K562 (cell line): ENCODE measurements at regions not wholly inside any gene's neighbourhood (a gene's known extent, or its start where the extent isn't known, plus 50 kb on each side); places are given as distances from the start of the nearest gene placed in this dataset.

Experiments used
- ATAC-seq: fragments of 200-7000 bp; cut with Tn5 transposase; 3 replicates; pipeline ENCODE4 v1.9.1; 2020; ENCODE audit warnings: moderate library complexity
- BruUV-seq: library from RNA; stranded (reverse); fragments of 400-500 nt; replicated peaks from 2 replicates; lab custom pipeline; 2021; lab: Mats Ljungman, UMichigan
- CTCF ChIA-PET: fragments of 300-600 bp; formaldehyde crosslinking; extraction: SDS; loops from one replicate; lab custom pipeline; 2021; ENCODE audit warnings: low intra/inter-chr PET ratio; lab: Yijun Ruan, JAX
- POLR2A ChIA-PET: fragments of 300-600, 350-650 bp; sonication (Branson Sonifier 250); formaldehyde crosslinking; extraction: SDS; loops from one replicate; lab custom pipeline; 2021; ENCODE audit warnings: antibody characterized with exemption, inconsistent platforms; lab: Yijun Ruan, JAX
- DNase-seq, 4 experiments: peaks; one replicate each; pipeline versions ENCODE4 v3.0.0 to v3.0.0-alpha.2; 2011 to 2018; ENCODE audit warnings: low spot score in 3 of 4, mixed read lengths in 3 of 4; ENCODE audit errors: extremely low read depth in 1 of 4
- FAIRE-seq: peaks from 2 replicates; lab custom pipeline; 2011; peaks lifted over from hg19 to GRCh38; lab: Jason Lieb, UNC
- H2AFZ ChIP-seq: 2 replicates; pipeline ENCODE4 v1.6.0; 2011; ENCODE audit warnings: low read depth, low read length, control low read depth, inconsistent platforms
- H3K27ac ChIP-seq: fragments of 200-600 bp; 3 replicates; pipeline ENCODE4 v1.8.0; 2011; ENCODE audit warnings: low read depth, mild to moderate bottlenecking, control low read depth, inconsistent platforms, low read length, moderate library complexity, mixed read lengths; ENCODE audit errors: extremely low read depth
- H3K27me3 ChIP-seq, 2 experiments: fragments of 300-600 bp in 1 of 2; 2 replicates in 1 of 2; 3 replicates in 1 of 2; pipeline versions ENCODE4 v1.6.0 to v1.8.0; 2011; ENCODE audit warnings: inconsistent platforms in 2 of 2, low read length in 2 of 2, mild to moderate bottlenecking in 1 of 2, mixed read lengths in 1 of 2, moderate library complexity in 1 of 2; ENCODE audit not compliant: control insufficient read depth in 2 of 2, insufficient read depth in 2 of 2
- H3K36me3 ChIP-seq: fragments of 300-600 bp; 3 replicates; pipeline ENCODE4 v1.8.0; 2011; ENCODE audit warnings: mild to moderate bottlenecking, low read length, inconsistent platforms; ENCODE audit not compliant: control insufficient read depth, insufficient read depth
- H3K4me1 ChIP-seq, 2 experiments: fragments of 200-600 bp in 1 of 2; replicated peaks in 1 of 2; 2 replicates in 1 of 2; 3 replicates in 1 of 2; pipeline versions ENCODE4 v1.5.1 to v1.8.0; 2011; ENCODE audit warnings: inconsistent platforms in 2 of 2, low read length in 2 of 2, mild to moderate bottlenecking in 1 of 2, mixed read lengths in 1 of 2, moderate library complexity in 1 of 2; ENCODE audit not compliant: control insufficient read depth in 2 of 2, insufficient read depth in 2 of 2
- H3K4me2 ChIP-seq: 2 replicates; pipeline ENCODE4 v1.6.1; 2011; ENCODE audit warnings: low read length, control low read depth, inconsistent platforms, mixed read lengths; ENCODE audit not compliant: insufficient read depth
- H3K4me3 ChIP-seq: fragments of 200-600 bp; sonication (generic), shearing (Covaris generic); 2 replicates; pipeline ENCODE4 v1.5.1; 2016; ENCODE audit warnings: control low read depth, inconsistent platforms
- H3K79me2 ChIP-seq: fragments of 200-600 bp; 3 replicates; pipeline ENCODE4 v1.8.0; 2011; ENCODE audit warnings: low read length, inconsistent platforms; ENCODE audit not compliant: control insufficient read depth, insufficient read depth
- H3K9ac ChIP-seq, 2 experiments: 2 replicates each; pipeline versions ENCODE4 v1.6.0 to v1.6.1; 2011; ENCODE audit warnings: low read depth in 2 of 2, low read length in 2 of 2, control low read depth in 1 of 2, inconsistent platforms in 1 of 2, mild to moderate bottlenecking in 1 of 2, mixed read lengths in 1 of 2; ENCODE audit not compliant: insufficient read depth in 1 of 2
- H3K9me1 ChIP-seq: one replicate; pipeline ENCODE4 v1.6.0; 2011; ENCODE audit warnings: inconsistent platforms, mild to moderate bottlenecking, low read length, moderate library complexity; ENCODE audit not compliant: control insufficient read depth, insufficient read depth
- H3K9me3 ChIP-seq: replicated peaks from 2 replicates; pipeline ENCODE4 v1.5.1; 2011; ENCODE audit warnings: low read depth, low read length, inconsistent platforms; ENCODE audit not compliant: control insufficient read depth, insufficient read depth
- H4K20me1 ChIP-seq: replicated peaks from 2 replicates; pipeline ENCODE4 v1.6.1; 2011; ENCODE audit warnings: low read length, inconsistent platforms, mixed read lengths; ENCODE audit not compliant: control insufficient read depth, insufficient read depth
- POLR2AphosphoS5 ChIP-seq: IDR thresholded peaks from 2 replicates; pipeline ENCODE4 v1.6.1; 2011; ENCODE audit warnings: mild to moderate bottlenecking, low read depth, low read length, moderate library complexity; ENCODE audit not compliant: control insufficient read depth, insufficient read depth
- RAD21 ChIP-seq, 2 experiments: fragments of 250-450 bp in 1 of 2; fragments of 450-650 bp in 1 of 2; sonication (Bioruptor Pico) in 1 of 2; formaldehyde crosslinking in 1 of 2; IDR thresholded peaks in 1 of 2; conservative IDR thresholded peaks in 1 of 2; 2 replicates each; pipeline versions ENCODE4 v1.4.0 to v1.8.0; 2020 to 2022; ENCODE audit warnings: mild to moderate bottlenecking in 2 of 2, moderate library complexity in 1 of 2
- WGBS: fragments of 100-300 bp; shearing (Covaris generic); methylation state at CpG from one replicate; pipeline ENCODE4 v1.1.6; 2016; ENCODE audit warnings: low coverage, mixed read lengths; ENCODE audit not compliant: insufficient coverage; ENCODE audit errors: missing lambda C conversion rate; 5-methylcytosine and 5-hydroxymethylcytosine counted together
- in situ Hi-C: fragments of 300-500 bp; cut with MboI; formaldehyde crosslinking; loops from 4 replicates; pipeline ENCODE4 v1.15.0; 2018; ENCODE audit warnings: inconsistent platforms, mixed read lengths
- intact Hi-C: fragments of 100-400 bp; cut with micrococcal nuclease; formaldehyde crosslinking; loops from 2 replicates; pipeline ENCODE4 v1.14.2; 2022
- TF ChIP-seq, protein P1 (sequence below), 3 experiments: IDR thresholded peaks in 2 of 3; conservative IDR thresholded peaks in 1 of 3; 2 replicates each; pipeline ENCODE4 v1.5.1; 2011 to 2012; ENCODE audit warnings: low read length in 3 of 3, mild to moderate bottlenecking in 3 of 3, control low read depth in 2 of 3, improper control_type of control experiment in 1 of 3, inconsistent platforms in 1 of 3, low read depth in 1 of 3, mixed read lengths in 1 of 3, moderate library complexity in 1 of 3; ENCODE audit not compliant: insufficient read depth in 2 of 3
- TF ChIP-seq, protein P2 (sequence below): fragments of 450-650 bp; IDR thresholded peaks from 2 replicates; pipeline ENCODE4 v1.6.1; 2016

DNA sequence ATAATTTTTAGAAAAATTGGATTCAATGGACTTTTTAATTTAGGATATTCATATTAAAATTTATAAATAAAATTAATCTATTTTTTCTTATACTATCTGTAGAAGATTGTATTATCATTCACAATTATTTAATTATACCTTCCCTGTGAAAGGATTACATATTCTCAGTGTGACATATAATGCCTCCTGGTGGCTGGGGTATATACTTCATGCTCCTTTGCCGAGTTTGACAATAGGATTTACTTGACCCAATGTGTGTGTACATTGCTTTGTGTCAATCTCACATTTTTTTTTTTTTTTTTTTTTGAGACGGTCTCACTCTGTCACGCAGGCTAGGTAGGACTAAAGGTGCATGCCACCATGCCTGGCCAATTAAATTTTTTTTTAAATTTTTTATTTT, 230.0 kb upstream of the CHD6 start:
- H3K4me2 ChIP-seq: no peak overlapping the region
- H3K79me2 ChIP-seq: no peaks in the 10 kb centered on the region
- DNase-seq: peak; percentile 14 to 24 (median 19)
- H3K9me1 ChIP-seq: no peaks in the 10 kb centered on the region
- no peaks in the 10 kb centered on the region for H3K9me3 ChIP-seq
- CTCF ChIA-PET: interaction anchor here (1.1 kb wide), 1 partner anchor 507 kb away, joined by 3 read pairs; no protein-coding TSS in a partner anchor
- no peaks in the 10 kb centered on the region for H3K4me1 ChIP-seq
- in situ Hi-C loops (no loop called here), intact Hi-C loops (loop anchor here (2.0 kb wide), 1 partner anchor 109 kb away; no protein-coding TSS in a partner anchor)
- TF ChIP-seq POLR2AphosphoS5 (no peak), RAD21 (CRISPR knock-in tag; conservative IDR thresholded peaks at IDR 0.05 in 1 of 2, IDR thresholded peaks at IDR 0.05 in 1 of 2) (peak in 1 of 2 experiments; percentile 38; a peak in 2 of 4 replicates)
- TF ChIP-seq, protein P1, sequence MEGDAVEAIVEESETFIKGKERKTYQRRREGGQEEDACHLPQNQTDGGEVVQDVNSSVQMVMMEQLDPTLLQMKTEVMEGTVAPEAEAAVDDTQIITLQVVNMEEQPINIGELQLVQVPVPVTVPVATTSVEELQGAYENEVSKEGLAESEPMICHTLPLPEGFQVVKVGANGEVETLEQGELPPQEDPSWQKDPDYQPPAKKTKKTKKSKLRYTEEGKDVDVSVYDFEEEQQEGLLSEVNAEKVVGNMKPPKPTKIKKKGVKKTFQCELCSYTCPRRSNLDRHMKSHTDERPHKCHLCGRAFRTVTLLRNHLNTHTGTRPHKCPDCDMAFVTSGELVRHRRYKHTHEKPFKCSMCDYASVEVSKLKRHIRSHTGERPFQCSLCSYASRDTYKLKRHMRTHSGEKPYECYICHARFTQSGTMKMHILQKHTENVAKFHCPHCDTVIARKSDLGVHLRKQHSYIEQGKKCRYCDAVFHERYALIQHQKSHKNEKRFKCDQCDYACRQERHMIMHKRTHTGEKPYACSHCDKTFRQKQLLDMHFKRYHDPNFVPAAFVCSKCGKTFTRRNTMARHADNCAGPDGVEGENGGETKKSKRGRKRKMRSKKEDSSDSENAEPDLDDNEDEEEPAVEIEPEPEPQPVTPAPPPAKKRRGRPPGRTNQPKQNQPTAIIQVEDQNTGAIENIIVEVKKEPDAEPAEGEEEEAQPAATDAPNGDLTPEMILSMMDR (IDR thresholded peaks at IDR 0.05 in 2 of 3, conservative IDR thresholded peaks at IDR 0.05 in 1 of 3; ENCODE audit: insufficient read depth in 2 of 3, low read depth in 1 of 3, low read length in 3 of 3): peak; percentile 16 to 48 (median 26); a peak in 3 of 6 replicates
- TF ChIP-seq, protein P2, sequence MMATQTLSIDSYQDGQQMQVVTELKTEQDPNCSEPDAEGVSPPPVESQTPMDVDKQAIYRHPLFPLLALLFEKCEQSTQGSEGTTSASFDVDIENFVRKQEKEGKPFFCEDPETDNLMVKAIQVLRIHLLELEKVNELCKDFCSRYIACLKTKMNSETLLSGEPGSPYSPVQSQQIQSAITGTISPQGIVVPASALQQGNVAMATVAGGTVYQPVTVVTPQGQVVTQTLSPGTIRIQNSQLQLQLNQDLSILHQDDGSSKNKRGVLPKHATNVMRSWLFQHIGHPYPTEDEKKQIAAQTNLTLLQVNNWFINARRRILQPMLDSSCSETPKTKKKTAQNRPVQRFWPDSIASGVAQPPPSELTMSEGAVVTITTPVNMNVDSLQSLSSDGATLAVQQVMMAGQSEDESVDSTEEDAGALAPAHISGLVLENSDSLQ: 0 out of 2 replicates have a peak, but pooled peaks have one; percentile 10
- no peak overlapping the region for H3K4me3 ChIP-seq
- peak; percentile 66 for ATAC-seq
- WGBS: 3% methylated on average over 3 of the region's 3 CpGs
- POLR2A ChIA-PET: no interaction called here
- H3K36me3 ChIP-seq: no peaks in the 10 kb centered on the region
- no peak overlapping the region for H3K9ac ChIP-seq
- no peak overlapping the region for H3K27ac ChIP-seq
- FAIRE-seq: no peak
- BruUV-seq: no TSS peak
- H4K20me1 ChIP-seq: no peaks in the 10 kb centered on the region
- H2AFZ ChIP-seq: no peak overlapping the region
- H3K27me3 ChIP-seq: no peaks in the 10 kb centered on the region
